Esophagus muscularis mucosa (tissue), 4 donors: ENCODE measurements at regions not wholly inside any gene's neighbourhood (a gene's known extent, or its start where the extent isn't known, plus 50 kb on each side); places are given as distances from the start of the nearest gene placed in this dataset.

ENCODE experiments used
- DNase-seq: peaks from one replicate; pipeline ENCODE4 v3.0.0-alpha.2; 2017; ENCODE audit errors: extremely low spot score
- H3K27ac ChIP-seq, 4 donors: fragments of 200-600 bp; sonication (generic); replicated peaks in 1 of 4; 1 replicate in 3 of 4; 2 replicates in 1 of 4; pipeline ENCODE4 v1.5.1; 2016 to 2019; ENCODE audit warnings: mild to moderate bottlenecking in 1 of 4
- H3K27me3 ChIP-seq, 4 donors: fragments of 200-600 bp; sonication (generic); one replicate each; pipeline versions ENCODE4 v1.5.1 to v1.6.0; 2016 to 2019
- H3K36me3 ChIP-seq, 4 donors: fragments of 200-600 bp; sonication (generic); one replicate each; pipeline ENCODE4 v1.5.1; 2016 to 2019
- H3K4me1 ChIP-seq, 4 donors: fragments of 200-600 bp; sonication (generic); one replicate each; pipeline ENCODE4 v1.5.1; 2016 to 2019
- H3K4me3 ChIP-seq, 4 donors: fragments of 200-600 bp; sonication (generic); 1 replicate in 2 of 4; 2 replicates in 2 of 4; pipeline ENCODE4 v1.5.1; 2016 to 2019; ENCODE audit warnings: mild to moderate bottlenecking in 4 of 4, moderate library complexity in 1 of 4
- H3K9me3 ChIP-seq, 4 donors: fragments of 200-600 bp; sonication (generic); 1 replicate in 3 of 4; 2 replicates in 1 of 4; pipeline ENCODE4 v1.5.1; 2016 to 2019
- CTCF ChIP-seq, 3 experiments: fragments of 200-600 bp in 2 of 3; fragments of 450-650 bp in 1 of 3; sonication (generic) in 2 of 3; IDR thresholded peaks; one replicate each; pipeline ENCODE4 v1.5.1; 2017 to 2019; ENCODE audit warnings: antibody characterized with exemption in 3 of 3, mild to moderate bottlenecking in 2 of 3, moderate library complexity in 1 of 3
- EP300 ChIP-seq: sonication (generic); formaldehyde crosslinking; IDR thresholded peaks from one replicate; pipeline ENCODE4 v1.6.1; 2017; ENCODE audit warnings: antibody characterized with exemption
- POLR2A ChIP-seq: fragments of 450-650 bp; IDR thresholded peaks from one replicate; pipeline ENCODE4 v1.6.1; 2017; ENCODE audit warnings: antibody characterized with exemption, moderate library complexity, mild to moderate bottlenecking, low read depth
- POLR2AphosphoS5 ChIP-seq, 2 donors: sonication (generic); formaldehyde crosslinking; IDR thresholded peaks; one replicate each; pipeline ENCODE4 v1.6.1; 2017; ENCODE audit warnings: antibody characterized with exemption in 2 of 2
- WGBS: methylation state at CpG from one replicate; pipeline ENCODE4 v1.1.5; 2018; 5-methylcytosine and 5-hydroxymethylcytosine counted together
- intact Hi-C: fragments of 100-400 bp; cut with DNase I; formaldehyde crosslinking; loops from one replicate; pipeline ENCODE4 v1.15.1; 2023

GRCh38 chr6:139748353-139749146 lies 374.1 kb upstream of the CITED2 start:
- Histone ChIP-seq H3K36me3 (no peaks in the 10 kb centered on the region), H3K9me3 (no peaks in the 10 kb centered on the region), H3K27ac (no peak overlapping the region), H3K4me3 (no peak overlapping the region), H3K27me3 (no peaks in the 10 kb centered on the region), H3K4me1 (peaks cover 0 to 6% (median 2%) of the 10 kb centered on the region in 4 donors)
- intact Hi-C loops: no loop called here
- no peak for DNase-seq
- TF ChIP-seq POLR2AphosphoS5 (IDR thresholded peaks at IDR 0.05) (no peak), CTCF (IDR thresholded peaks at IDR 0.05) (no peak), EP300 (no peak), POLR2A (no peak)
- WGBS: 81% methylated on average over 5 of the region's 5 CpGs

- DNase-seq: no peak
- H3K27me3 ChIP-seq: no peaks in the 10 kb centered on the region
- 95% methylated on average over 5 of the region's 5 CpGs for WGBS
- intact Hi-C loops: no loop called here
- H3K27ac ChIP-seq: no peak overlapping the region
- H3K4me3 ChIP-seq: no peak overlapping the region
- no peaks in the 10 kb centered on the region for H3K36me3 ChIP-seq
- H3K4me1 ChIP-seq: peaks cover 0 to 16% (median 4%) of the 10 kb centered on the region in 4 donors
- no peaks in the 10 kb centered on the region for H3K9me3 ChIP-seq
- TF ChIP-seq EP300 (no peak), POLR2A (no peak), POLR2AphosphoS5 (IDR thresholded peaks at IDR 0.05) (no peak), CTCF (IDR thresholded peaks at IDR 0.05) (no peak)
These were observed 372.7 kb upstream of the CITED2 start for GRCh38 chr6:139747154-139747553.

GRCh38 chr6:139744891-139745290 lies 370.4 kb upstream of the CITED2 start:
- peaks cover 0 to 16% (median 6%) of the 10 kb centered on the region in 4 donors for H3K4me1 ChIP-seq
- no peak overlapping the region for H3K4me3 ChIP-seq
- no peaks in the 10 kb centered on the region for H3K27me3 ChIP-seq
- H3K36me3 ChIP-seq: no peaks in the 10 kb centered on the region
- 78% methylated on average over 4 of the region's 4 CpGs for WGBS
- intact Hi-C loops: no loop called here
- DNase-seq: no peak
- no peak overlapping the region for H3K27ac ChIP-seq
- H3K9me3 ChIP-seq: no peaks in the 10 kb centered on the region
- no peak for TF ChIP-seq CTCF (IDR thresholded peaks at IDR 0.05)
- TF ChIP-seq EP300: no peak
- no peak for TF ChIP-seq POLR2A
- no peak for TF ChIP-seq POLR2AphosphoS5 (IDR thresholded peaks at IDR 0.05)

- no peaks in the 10 kb centered on the region for H3K36me3 ChIP-seq
- H3K4me1 ChIP-seq: peaks cover 0 to 16% (median 6%) of the 10 kb centered on the region in 4 donors
- TF ChIP-seq POLR2AphosphoS5 (IDR thresholded peaks at IDR 0.05) (peak in 1 of 2 donors; percentile 58), POLR2A (no peak)
- DNase-seq: no peak
- peak overlapping the region in 1 of 4 donors; percentile 37 for H3K27ac ChIP-seq
- intact Hi-C loops: no loop called here
- no peaks in the 10 kb centered on the region for H3K27me3 ChIP-seq
- no peak overlapping the region for H3K4me3 ChIP-seq
- no peaks in the 10 kb centered on the region for H3K9me3 ChIP-seq
- WGBS: 85% methylated on average over 3 of the region's 3 CpGs
These were observed 369.4 kb upstream of the CITED2 start for GRCh38 chr6:139743664-139744437.

GRCh38 chr6:139742671-139743070 lies 368.2 kb upstream of the CITED2 start:
- Histone ChIP-seq H3K27me3 (no peaks in the 10 kb centered on the region), H3K9me3 (no peaks in the 10 kb centered on the region), H3K36me3 (no peaks in the 10 kb centered on the region), H3K27ac (no peak overlapping the region), H3K4me3 (no peak overlapping the region), H3K4me1 (peaks cover 0 to 16% (median 6%) of the 10 kb centered on the region in 4 donors)
- DNase-seq: no peak
- TF ChIP-seq POLR2A (no peak), EP300 (no peak), CTCF (IDR thresholded peaks at IDR 0.05) (no peak), POLR2AphosphoS5 (IDR thresholded peaks at IDR 0.05) (no peak)
- 41% methylated on average over 1 of the region's 1 CpG for WGBS
- intact Hi-C loops: no loop called here
